Keratinocyte (primary cell): ENCODE measurements at regions not wholly inside any gene's neighbourhood (a gene's known extent, or its start where the extent isn't known, plus 50 kb on each side); places are given as distances from the start of the nearest gene placed in this dataset.

ENCODE experiments used
- DNase-seq: peaks from one replicate; pipeline ENCODE4 v3.0.0-alpha.2; 2011; ENCODE audit warnings: low read depth, missing footprints, low spot score
- FAIRE-seq: peaks from 2 replicates; lab custom pipeline; 2011; peaks lifted over from hg19 to GRCh38; lab: Jason Lieb, UNC
- H2AFZ ChIP-seq: 2 replicates; pipeline ENCODE4 v1.6.0; 2012; ENCODE audit warnings: low read length, control low read depth, inconsistent platforms; ENCODE audit not compliant: control insufficient read depth
- H3K27ac ChIP-seq: 2 replicates; pipeline ENCODE4 v1.5.1; 2011; ENCODE audit warnings: low read length; ENCODE audit not compliant: control insufficient read depth, insufficient read depth
- H3K27me3 ChIP-seq: 3 replicates; pipeline ENCODE4 v1.6.0; 2011; ENCODE audit warnings: low read length; ENCODE audit not compliant: control insufficient read depth, insufficient read depth; ENCODE audit errors: extremely low read depth
- H3K36me3 ChIP-seq, 2 experiments: 2 replicates in 1 of 2; 3 replicates in 1 of 2; pipeline ENCODE4 v1.5.1; 2011; ENCODE audit warnings: low read length in 2 of 2, mild to moderate bottlenecking in 1 of 2; ENCODE audit not compliant: control insufficient read depth in 2 of 2, insufficient read depth in 2 of 2; ENCODE audit errors: extremely low read depth in 1 of 2
- H3K4me1 ChIP-seq: 3 replicates; pipeline ENCODE4 v1.5.1; 2011; ENCODE audit warnings: low read length; ENCODE audit not compliant: control insufficient read depth, insufficient read depth; ENCODE audit errors: extremely low read depth
- H3K4me2 ChIP-seq: 3 replicates; pipeline ENCODE4 v1.6.0; 2011; ENCODE audit warnings: low read depth, low read length; ENCODE audit not compliant: control insufficient read depth, insufficient read depth; ENCODE audit errors: extremely low read depth
- H3K4me3 ChIP-seq, 3 experiments: fragments of 200-600 bp in 1 of 3; sonication (generic) in 1 of 3; 2 replicates in 2 of 3; 3 replicates in 1 of 3; pipeline ENCODE4 v1.5.1; 2011 to 2016; ENCODE audit warnings: low read length in 3 of 3, mild to moderate bottlenecking in 3 of 3, control low read depth in 2 of 3, inconsistent platforms in 1 of 3, low read depth in 1 of 3, mixed read lengths in 1 of 3, mixed run types in 1 of 3, moderate library complexity in 1 of 3; ENCODE audit not compliant: control insufficient read depth in 2 of 3, insufficient read depth in 2 of 3; ENCODE audit errors: extremely low read depth in 1 of 3
- H3K79me2 ChIP-seq: 2 replicates; pipeline ENCODE4 v1.6.0; 2012; ENCODE audit warnings: low read length; ENCODE audit not compliant: control insufficient read depth, insufficient read depth
- H3K9ac ChIP-seq: 3 replicates; pipeline ENCODE4 v1.6.0; 2011; ENCODE audit warnings: low read length; ENCODE audit not compliant: control insufficient read depth, insufficient read depth; ENCODE audit errors: extremely low read depth
- H3K9me1 ChIP-seq: 3 replicates; pipeline ENCODE4 v1.6.0; 2011; ENCODE audit warnings: low read length; ENCODE audit not compliant: control insufficient read depth, insufficient read depth; ENCODE audit errors: extremely low read depth
- H3K9me3 ChIP-seq: 2 replicates; pipeline ENCODE4 v1.5.1; 2012; ENCODE audit warnings: low read depth, low read length; ENCODE audit not compliant: control insufficient read depth
- H4K20me1 ChIP-seq: 3 replicates; pipeline ENCODE4 v1.6.0; 2011; ENCODE audit warnings: low read length; ENCODE audit not compliant: control insufficient read depth, insufficient read depth; ENCODE audit errors: extremely low read depth
- EZH2 ChIP-seq: IDR thresholded peaks from one replicate; pipeline ENCODE4 v1.6.1; 2012; ENCODE audit warnings: inconsistent platforms, mild to moderate bottlenecking, low read length, moderate library complexity
- dilution Hi-C: fragments of 300-500 bp; cut with MboI; formaldehyde crosslinking; loops from one replicate; pipeline ENCODE4 v1.7.0; 2020; ENCODE audit warnings: low sequenced_read_pairs; ENCODE audit not compliant: extremely low pct_ligation_motif_present
- TF ChIP-seq, protein P1 (sequence below), 3 experiments: IDR thresholded peaks in 1 of 3; conservative IDR thresholded peaks in 1 of 3; optimal IDR thresholded peaks in 1 of 3; 2 replicates in 2 of 3; 3 replicates in 1 of 3; pipeline versions ENCODE3 to v1.5.1; 2011; ENCODE audit warnings: low read length in 3 of 3, mild to moderate bottlenecking in 3 of 3, moderate library complexity in 2 of 3, control low read depth in 1 of 3, inconsistent platforms in 1 of 3; ENCODE audit not compliant: insufficient read depth in 2 of 3; ENCODE audit errors: extremely low read depth in 1 of 3

DNA sequence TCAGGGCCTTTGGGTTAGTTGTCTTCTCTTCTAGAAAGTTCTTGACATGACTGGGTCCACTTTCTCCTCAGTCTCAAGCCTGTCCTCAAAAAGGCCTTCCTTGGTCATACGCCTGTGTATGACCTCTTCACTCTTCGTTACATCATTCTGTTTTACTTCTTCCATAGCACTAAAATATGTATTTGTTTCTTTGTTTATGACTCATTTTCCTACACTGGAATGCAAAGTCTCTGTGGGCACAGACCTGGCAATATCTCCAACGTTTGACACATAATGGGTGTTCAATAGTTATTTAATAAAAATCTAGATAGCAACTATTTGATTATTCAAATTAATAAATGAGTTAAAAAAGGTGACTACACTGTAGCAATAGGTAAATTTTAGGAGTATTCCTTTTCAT, 85.1 kb downstream of the YIPF5 start:
- Histone ChIP-seq H2AFZ (no peak overlapping the region), H3K36me3 (no peaks in the 10 kb centered on the region), H3K4me1 (peaks cover 15% of the 10 kb centered on the region), H3K9me1 (no peaks in the 10 kb centered on the region), H3K27ac (no peak overlapping the region), H3K27me3 (no peaks in the 10 kb centered on the region), H3K9ac (no peak overlapping the region), H3K4me3 (no peak overlapping the region), H3K79me2 (no peaks in the 10 kb centered on the region), H3K4me2 (no peak overlapping the region), H4K20me1 (no peaks in the 10 kb centered on the region), H3K9me3 (no peaks in the 10 kb centered on the region)
- FAIRE-seq (no peak), DNase-seq (no peak)
- dilution Hi-C loops = no loop called here
- TF ChIP-seq, protein P1, sequence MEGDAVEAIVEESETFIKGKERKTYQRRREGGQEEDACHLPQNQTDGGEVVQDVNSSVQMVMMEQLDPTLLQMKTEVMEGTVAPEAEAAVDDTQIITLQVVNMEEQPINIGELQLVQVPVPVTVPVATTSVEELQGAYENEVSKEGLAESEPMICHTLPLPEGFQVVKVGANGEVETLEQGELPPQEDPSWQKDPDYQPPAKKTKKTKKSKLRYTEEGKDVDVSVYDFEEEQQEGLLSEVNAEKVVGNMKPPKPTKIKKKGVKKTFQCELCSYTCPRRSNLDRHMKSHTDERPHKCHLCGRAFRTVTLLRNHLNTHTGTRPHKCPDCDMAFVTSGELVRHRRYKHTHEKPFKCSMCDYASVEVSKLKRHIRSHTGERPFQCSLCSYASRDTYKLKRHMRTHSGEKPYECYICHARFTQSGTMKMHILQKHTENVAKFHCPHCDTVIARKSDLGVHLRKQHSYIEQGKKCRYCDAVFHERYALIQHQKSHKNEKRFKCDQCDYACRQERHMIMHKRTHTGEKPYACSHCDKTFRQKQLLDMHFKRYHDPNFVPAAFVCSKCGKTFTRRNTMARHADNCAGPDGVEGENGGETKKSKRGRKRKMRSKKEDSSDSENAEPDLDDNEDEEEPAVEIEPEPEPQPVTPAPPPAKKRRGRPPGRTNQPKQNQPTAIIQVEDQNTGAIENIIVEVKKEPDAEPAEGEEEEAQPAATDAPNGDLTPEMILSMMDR (optimal IDR thresholded peaks at IDR 0.05 in 1 of 3, IDR thresholded peaks at IDR 0.05 in 1 of 3, conservative IDR thresholded peaks at IDR 0.05 in 1 of 3; ENCODE audit: extremely low read depth in 1 of 3, insufficient read depth in 2 of 3, low read length in 3 of 3) = no peak
- no peak for TF ChIP-seq EZH2

DNA sequence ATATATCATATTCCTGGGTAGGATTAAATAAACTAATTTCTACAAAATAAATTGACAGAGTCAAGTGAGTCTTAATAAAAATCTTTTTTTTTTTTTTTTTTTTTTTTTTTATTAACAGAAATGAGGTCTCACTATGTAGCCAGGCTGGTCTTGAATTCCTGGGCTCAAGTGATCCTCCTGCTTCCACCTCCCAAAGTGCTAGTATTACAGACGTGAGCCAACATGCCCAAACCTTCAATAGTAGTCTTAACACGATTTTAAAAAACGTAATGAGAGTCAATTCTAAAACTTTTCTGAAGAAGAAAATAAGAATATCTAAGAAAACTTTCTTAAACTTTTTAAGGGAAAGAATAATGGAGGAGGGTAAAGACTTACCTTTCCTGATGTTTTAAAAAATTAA, 84.2 kb downstream of the YIPF5 start:
- no peaks in the 10 kb centered on the region for H3K36me3 ChIP-seq
- H3K4me3 ChIP-seq = no peak overlapping the region
- DNase-seq (peak; percentile 45), FAIRE-seq (peak; percentile 56)
- no peak overlapping the region for H3K27ac ChIP-seq
- TF ChIP-seq, protein P1 (optimal IDR thresholded peaks at IDR 0.05 in 1 of 3, IDR thresholded peaks at IDR 0.05 in 1 of 3, conservative IDR thresholded peaks at IDR 0.05 in 1 of 3; ENCODE audit: extremely low read depth in 1 of 3, insufficient read depth in 2 of 3, low read length in 3 of 3) = no peak
- no peak overlapping the region for H2AFZ ChIP-seq
- H3K9ac ChIP-seq = no peak overlapping the region
- H3K9me3 ChIP-seq = no peaks in the 10 kb centered on the region
- peaks cover 15% of the 10 kb centered on the region for H3K4me1 ChIP-seq
- H3K27me3 ChIP-seq = no peaks in the 10 kb centered on the region
- H3K79me2 ChIP-seq = no peaks in the 10 kb centered on the region
- no peaks in the 10 kb centered on the region for H4K20me1 ChIP-seq
- no peaks in the 10 kb centered on the region for H3K9me1 ChIP-seq
- peak overlapping the region; percentile 2 for H3K4me2 ChIP-seq
- dilution Hi-C loops = no loop called here
